Keratinocyte (primary cell): ENCODE measurements at regions not wholly inside any gene's neighbourhood (a gene's known extent, or its start where the extent isn't known, plus 50 kb on each side); places are given as distances from the start of the nearest gene placed in this dataset.

Source experiments
- DNase-seq: peaks from one replicate; pipeline ENCODE4 v3.0.0-alpha.2; 2011; ENCODE audit warnings: low read depth, missing footprints, low spot score
- FAIRE-seq: peaks from 2 replicates; lab custom pipeline; 2011; peaks lifted over from hg19 to GRCh38; lab: Jason Lieb, UNC
- H2AFZ ChIP-seq: 2 replicates; pipeline ENCODE4 v1.6.0; 2012; ENCODE audit warnings: low read length, control low read depth, inconsistent platforms; ENCODE audit not compliant: control insufficient read depth
- H3K27ac ChIP-seq: 2 replicates; pipeline ENCODE4 v1.5.1; 2011; ENCODE audit warnings: low read length; ENCODE audit not compliant: control insufficient read depth, insufficient read depth
- H3K27me3 ChIP-seq: 3 replicates; pipeline ENCODE4 v1.6.0; 2011; ENCODE audit warnings: low read length; ENCODE audit not compliant: control insufficient read depth, insufficient read depth; ENCODE audit errors: extremely low read depth
- H3K36me3 ChIP-seq, 2 experiments: 2 replicates in 1 of 2; 3 replicates in 1 of 2; pipeline ENCODE4 v1.5.1; 2011; ENCODE audit warnings: low read length in 2 of 2, mild to moderate bottlenecking in 1 of 2; ENCODE audit not compliant: control insufficient read depth in 2 of 2, insufficient read depth in 2 of 2; ENCODE audit errors: extremely low read depth in 1 of 2
- H3K4me1 ChIP-seq: 3 replicates; pipeline ENCODE4 v1.5.1; 2011; ENCODE audit warnings: low read length; ENCODE audit not compliant: control insufficient read depth, insufficient read depth; ENCODE audit errors: extremely low read depth
- H3K4me2 ChIP-seq: 3 replicates; pipeline ENCODE4 v1.6.0; 2011; ENCODE audit warnings: low read depth, low read length; ENCODE audit not compliant: control insufficient read depth, insufficient read depth; ENCODE audit errors: extremely low read depth
- H3K4me3 ChIP-seq, 3 experiments: fragments of 200-600 bp in 1 of 3; sonication (generic) in 1 of 3; 2 replicates in 2 of 3; 3 replicates in 1 of 3; pipeline ENCODE4 v1.5.1; 2011 to 2016; ENCODE audit warnings: low read length in 3 of 3, mild to moderate bottlenecking in 3 of 3, control low read depth in 2 of 3, inconsistent platforms in 1 of 3, low read depth in 1 of 3, mixed read lengths in 1 of 3, mixed run types in 1 of 3, moderate library complexity in 1 of 3; ENCODE audit not compliant: control insufficient read depth in 2 of 3, insufficient read depth in 2 of 3; ENCODE audit errors: extremely low read depth in 1 of 3
- H3K79me2 ChIP-seq: 2 replicates; pipeline ENCODE4 v1.6.0; 2012; ENCODE audit warnings: low read length; ENCODE audit not compliant: control insufficient read depth, insufficient read depth
- H3K9ac ChIP-seq: 3 replicates; pipeline ENCODE4 v1.6.0; 2011; ENCODE audit warnings: low read length; ENCODE audit not compliant: control insufficient read depth, insufficient read depth; ENCODE audit errors: extremely low read depth
- H3K9me1 ChIP-seq: 3 replicates; pipeline ENCODE4 v1.6.0; 2011; ENCODE audit warnings: low read length; ENCODE audit not compliant: control insufficient read depth, insufficient read depth; ENCODE audit errors: extremely low read depth
- H3K9me3 ChIP-seq: 2 replicates; pipeline ENCODE4 v1.5.1; 2012; ENCODE audit warnings: low read depth, low read length; ENCODE audit not compliant: control insufficient read depth
- H4K20me1 ChIP-seq: 3 replicates; pipeline ENCODE4 v1.6.0; 2011; ENCODE audit warnings: low read length; ENCODE audit not compliant: control insufficient read depth, insufficient read depth; ENCODE audit errors: extremely low read depth
- CTCF ChIP-seq, 3 experiments: IDR thresholded peaks in 1 of 3; conservative IDR thresholded peaks in 1 of 3; optimal IDR thresholded peaks in 1 of 3; 2 replicates in 2 of 3; 3 replicates in 1 of 3; pipeline versions ENCODE3 to v1.5.1; 2011; ENCODE audit warnings: low read length in 3 of 3, mild to moderate bottlenecking in 3 of 3, moderate library complexity in 2 of 3, control low read depth in 1 of 3, inconsistent platforms in 1 of 3; ENCODE audit not compliant: insufficient read depth in 2 of 3; ENCODE audit errors: extremely low read depth in 1 of 3
- EZH2 ChIP-seq: IDR thresholded peaks from one replicate; pipeline ENCODE4 v1.6.1; 2012; ENCODE audit warnings: inconsistent platforms, mild to moderate bottlenecking, low read length, moderate library complexity
- dilution Hi-C: fragments of 300-500 bp; cut with MboI; formaldehyde crosslinking; loops from one replicate; pipeline ENCODE4 v1.7.0; 2020; ENCODE audit warnings: low sequenced_read_pairs; ENCODE audit not compliant: extremely low pct_ligation_motif_present

- Histone ChIP-seq H3K9me1 (no peaks in the 10 kb centered on the region), H3K27ac (no peak overlapping the region), H3K4me3 (no peak overlapping the region), H3K9ac (no peak overlapping the region), H4K20me1 (no peaks in the 10 kb centered on the region), H2AFZ (no peak overlapping the region), H3K79me2 (no peaks in the 10 kb centered on the region), H3K27me3 (no peaks in the 10 kb centered on the region), H3K9me3 (no peaks in the 10 kb centered on the region), H3K4me2 (no peak overlapping the region), H3K36me3 (no peaks in the 10 kb centered on the region), H3K4me1 (no peaks in the 10 kb centered on the region)
- TF ChIP-seq EZH2 = no peak
- TF ChIP-seq CTCF (optimal IDR thresholded peaks at IDR 0.05 in 1 of 3, IDR thresholded peaks at IDR 0.05 in 1 of 3, conservative IDR thresholded peaks at IDR 0.05 in 1 of 3; ENCODE audit: extremely low read depth in 1 of 3, insufficient read depth in 2 of 3, low read length in 3 of 3) = peak in 1 of 3 experiments; percentile 5
- dilution Hi-C loops = no loop called here
- DNase-seq = no peak
- FAIRE-seq = no peak
Observed at GRCh38 chr10:64648915-64649314, 1127.7 kb downstream of the REEP3 start.

GRCh38 chr10:64658528-64658927 is 1137.3 kb downstream of the REEP3 start:
- no peak for DNase-seq
- Histone ChIP-seq H3K36me3 (no peaks in the 10 kb centered on the region), H2AFZ (no peak overlapping the region), H3K27ac (no peak overlapping the region), H3K4me2 (no peak overlapping the region), H3K9me3 (no peaks in the 10 kb centered on the region), H3K4me1 (no peaks in the 10 kb centered on the region), H3K27me3 (no peaks in the 10 kb centered on the region), H3K79me2 (no peaks in the 10 kb centered on the region), H4K20me1 (no peaks in the 10 kb centered on the region), H3K4me3 (no peak overlapping the region), H3K9ac (no peak overlapping the region), H3K9me1 (no peaks in the 10 kb centered on the region)
- dilution Hi-C loops = no loop called here
- no peak for FAIRE-seq
- TF ChIP-seq CTCF (optimal IDR thresholded peaks at IDR 0.05 in 1 of 3, IDR thresholded peaks at IDR 0.05 in 1 of 3, conservative IDR thresholded peaks at IDR 0.05 in 1 of 3; ENCODE audit: extremely low read depth in 1 of 3, insufficient read depth in 2 of 3, low read length in 3 of 3) (no peak), EZH2 (no peak)
